ENCODE measurements at regions not wholly inside any gene's neighbourhood (a gene's known extent, or its start where the extent isn't known, plus 50 kb on each side); places are given as distances from the start of the nearest gene placed in this dataset.

DNA sequence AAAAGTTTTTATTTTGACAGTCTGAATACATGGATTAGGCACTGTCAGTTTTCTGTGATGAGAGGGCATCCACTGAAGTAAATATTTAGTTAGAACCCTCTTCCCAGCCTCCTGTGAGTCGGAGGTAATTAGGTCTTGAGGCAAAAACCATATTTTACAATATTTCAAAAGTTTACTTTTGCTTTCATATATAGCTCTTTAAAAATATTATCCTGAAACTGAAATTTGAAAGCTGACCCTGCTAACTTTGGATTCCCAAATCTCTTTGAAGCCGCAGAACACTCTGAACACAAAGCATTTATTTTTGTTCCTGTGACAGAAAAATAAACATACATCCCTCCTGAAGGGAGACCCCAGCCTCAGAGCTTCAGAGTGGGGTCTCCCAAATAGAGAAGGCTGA, 317.4 kb downstream of the KIF20B start:
- TF ChIP-seq, protein P1, sequence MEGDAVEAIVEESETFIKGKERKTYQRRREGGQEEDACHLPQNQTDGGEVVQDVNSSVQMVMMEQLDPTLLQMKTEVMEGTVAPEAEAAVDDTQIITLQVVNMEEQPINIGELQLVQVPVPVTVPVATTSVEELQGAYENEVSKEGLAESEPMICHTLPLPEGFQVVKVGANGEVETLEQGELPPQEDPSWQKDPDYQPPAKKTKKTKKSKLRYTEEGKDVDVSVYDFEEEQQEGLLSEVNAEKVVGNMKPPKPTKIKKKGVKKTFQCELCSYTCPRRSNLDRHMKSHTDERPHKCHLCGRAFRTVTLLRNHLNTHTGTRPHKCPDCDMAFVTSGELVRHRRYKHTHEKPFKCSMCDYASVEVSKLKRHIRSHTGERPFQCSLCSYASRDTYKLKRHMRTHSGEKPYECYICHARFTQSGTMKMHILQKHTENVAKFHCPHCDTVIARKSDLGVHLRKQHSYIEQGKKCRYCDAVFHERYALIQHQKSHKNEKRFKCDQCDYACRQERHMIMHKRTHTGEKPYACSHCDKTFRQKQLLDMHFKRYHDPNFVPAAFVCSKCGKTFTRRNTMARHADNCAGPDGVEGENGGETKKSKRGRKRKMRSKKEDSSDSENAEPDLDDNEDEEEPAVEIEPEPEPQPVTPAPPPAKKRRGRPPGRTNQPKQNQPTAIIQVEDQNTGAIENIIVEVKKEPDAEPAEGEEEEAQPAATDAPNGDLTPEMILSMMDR (conservative IDR thresholded peaks at IDR 0.05; ENCODE audit: low read length): no peak
- TF ChIP-seq EZH2phosphoT487 (IDR thresholded peaks at IDR 0.05; ENCODE audit: borderline replicate concordance, low read depth, low read length): no peak

All from OCI-LY7 (cell line).